Limb (tissue), 2 donors: ENCODE measurements at regions not wholly inside any gene's neighbourhood (a gene's known extent, or its start where the extent isn't known, plus 50 kb on each side); places are given as distances from the start of the nearest gene placed in this dataset.

Experiments
- DNase-seq, 2 donors: peaks; one replicate each; pipeline ENCODE4 v3.0.0-alpha.2; 2016; ENCODE audit errors: extremely low spot score in 2 of 2

- DNase-seq, result no peak
Observed at GRCh38 chr1:219278288-219278687, 104.6 kb downstream of the LYPLAL1 start.

- peak in 1 of 2 donors; percentile 58 for DNase-seq
Observed at GRCh38 chr1:219277304-219278105, 103.8 kb downstream of the LYPLAL1 start.

GRCh38 chr1:219276049-219276738 is 102.5 kb downstream of the LYPLAL1 start:
- DNase-seq, result no peak

GRCh38 chr1:219273088-219273686 is 99.5 kb downstream of the LYPLAL1 start:
- no peak for DNase-seq

- no peak for DNase-seq
Observed at GRCh38 chr1:219271818-219272535, 98.3 kb downstream of the LYPLAL1 start.

GRCh38 chr1:219269171-219269570 is 95.5 kb downstream of the LYPLAL1 start:
- no peak for DNase-seq

GRCh38 chr1:219266524-219266923 is 92.8 kb downstream of the LYPLAL1 start:
- no peak for DNase-seq

GRCh38 chr1:219265026-219265515 is 91.4 kb downstream of the LYPLAL1 start:
- no peak for DNase-seq

GRCh38 chr1:219264561-219264960 is 90.9 kb downstream of the LYPLAL1 start:
- no peak for DNase-seq
